GM21447 (cell line): ENCODE measurements at regions not wholly inside any gene's neighbourhood (a gene's known extent, or its start where the extent isn't known, plus 50 kb on each side); places are given as distances from the start of the nearest gene placed in this dataset.

Source experiments
- ATAC-seq: cut with Tn5 transposase; IDR thresholded peaks from one replicate; pipeline ENCODE4 v1.9.1; 2021; ENCODE audit not compliant: unreplicated experiment

GRCh38 chr1:87903242-87903641 lies 574.6 kb downstream of the LMO4 start:
- no peak for ATAC-seq

GRCh38 chr1:87904651-87905050 lies 576.0 kb downstream of the LMO4 start:
- no peak for ATAC-seq

DNA sequence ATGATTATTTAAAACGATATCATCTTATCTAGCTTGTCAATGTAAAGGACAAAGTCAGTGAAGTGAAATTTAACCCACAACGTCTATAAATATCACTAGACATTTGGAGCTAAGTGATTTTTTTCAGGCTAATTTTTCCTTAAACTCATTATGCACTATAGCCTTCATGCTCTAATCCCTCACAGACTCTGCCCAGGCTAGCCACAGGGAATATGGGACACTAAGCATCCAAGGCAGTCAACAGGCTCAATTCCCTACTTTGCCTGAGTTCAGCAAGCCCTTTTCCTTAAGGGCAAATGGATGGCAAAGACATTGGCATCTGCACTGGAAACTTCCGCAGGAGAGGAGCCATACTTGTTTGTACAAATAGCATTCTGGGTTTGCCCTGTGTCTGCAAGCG lies 577.0 kb downstream of the LMO4 start:
- ATAC-seq = no peak

GRCh38 chr1:87906078-87906477 lies 577.4 kb downstream of the LMO4 start:
- ATAC-seq = no peak

DNA sequence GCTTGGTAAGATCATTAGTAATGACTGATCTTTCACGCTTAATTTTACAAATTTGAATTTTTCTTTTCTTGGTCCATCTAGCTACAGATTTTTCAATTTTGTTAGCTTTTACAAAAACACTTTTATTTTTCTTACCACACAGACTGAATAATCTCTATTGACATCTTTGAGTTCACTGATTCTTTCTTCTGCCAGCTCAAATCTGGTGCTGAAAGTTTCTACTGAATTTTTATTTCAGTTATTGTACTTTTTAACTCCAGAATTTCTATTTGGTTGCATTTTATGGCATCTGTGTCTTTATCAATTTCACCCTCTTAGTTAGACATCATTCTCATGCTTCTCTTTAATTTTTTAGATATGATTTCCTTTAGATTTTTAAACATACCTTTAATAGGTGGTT lies 584.7 kb downstream of the LMO4 start:
- no peak for ATAC-seq

DNA sequence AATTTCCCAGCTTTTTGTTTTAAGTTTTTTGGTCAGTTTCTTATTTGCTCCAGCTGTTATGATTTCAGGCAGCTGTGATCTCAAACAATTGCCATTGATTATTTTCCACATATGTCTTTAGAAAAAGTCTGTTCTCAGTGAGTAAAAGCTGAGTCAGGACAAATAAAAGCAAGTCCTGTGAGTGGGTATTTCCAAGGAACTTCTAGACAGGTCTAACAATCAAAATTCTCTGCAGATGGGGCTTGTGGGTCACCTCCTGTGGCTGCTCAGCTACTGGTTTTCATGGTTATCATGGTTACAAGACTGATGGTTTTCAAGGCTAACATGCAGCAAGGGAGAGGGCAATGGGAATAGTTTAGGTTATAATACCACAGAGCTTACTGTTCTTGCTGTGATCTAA lies 585.7 kb downstream of the LMO4 start:
- no peak for ATAC-seq

- no peak for ATAC-seq
Measured at GRCh38 chr1:87915771-87916170, 587.1 kb downstream of the LMO4 start.

DNA sequence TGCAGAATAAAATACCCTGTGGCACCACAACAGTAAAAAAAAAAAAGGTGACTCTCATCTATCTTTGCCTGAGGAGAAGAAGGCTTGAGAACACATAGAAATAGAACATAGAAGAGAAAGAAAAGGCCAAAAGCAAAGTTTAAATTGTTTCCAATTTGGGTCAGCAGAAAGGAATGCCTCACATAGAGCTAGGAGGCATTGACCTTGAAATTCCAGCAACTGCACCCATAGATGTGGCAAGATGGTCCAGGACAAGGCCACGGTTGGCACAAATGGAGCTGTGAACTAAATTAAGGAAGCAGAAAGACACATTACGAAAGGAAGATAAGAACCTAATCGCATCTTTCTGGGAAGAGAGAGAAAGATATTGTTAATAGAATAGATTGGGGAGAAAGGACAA lies 588.3 kb downstream of the LMO4 start:
- ATAC-seq = no peak

DNA sequence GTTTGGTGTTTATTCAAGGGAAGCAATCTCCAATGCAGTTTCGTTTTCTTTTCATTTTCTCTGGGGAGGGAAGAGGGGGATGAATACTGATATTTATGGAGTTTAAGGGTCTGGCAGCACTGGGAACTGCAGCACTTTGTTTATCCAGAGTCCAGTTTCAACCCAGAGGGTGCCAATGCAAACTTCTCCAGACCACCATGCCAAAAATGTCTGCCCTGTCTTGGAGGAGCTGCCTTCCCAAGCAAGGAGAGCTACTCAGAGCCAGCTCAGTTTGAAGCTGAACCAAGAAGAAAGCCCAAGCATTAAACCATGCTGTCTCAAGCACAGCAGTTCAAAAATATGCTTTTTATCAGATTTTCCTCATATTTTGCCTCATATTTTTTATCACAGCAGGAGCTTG lies 589.7 kb downstream of the LMO4 start:
- ATAC-seq = no peak

DNA sequence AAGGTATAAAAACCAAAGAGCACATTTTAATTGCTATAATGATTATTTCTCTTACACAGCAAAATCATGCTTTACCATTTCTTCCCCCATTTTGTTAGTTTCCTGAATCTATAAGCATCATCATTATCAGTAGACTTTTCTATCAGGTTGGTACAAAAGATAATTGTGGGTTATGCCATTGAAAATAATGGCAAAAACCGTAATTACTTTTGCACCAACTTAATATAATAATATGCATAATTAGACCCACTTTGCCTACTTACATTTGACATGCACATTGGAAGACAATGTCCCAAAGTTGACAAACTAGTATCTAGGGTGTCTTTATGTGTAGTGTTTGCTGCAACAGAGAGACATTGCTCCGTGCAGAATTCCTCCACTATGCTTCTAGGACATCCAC lies 594.2 kb downstream of the LMO4 start:
- no peak for ATAC-seq

DNA sequence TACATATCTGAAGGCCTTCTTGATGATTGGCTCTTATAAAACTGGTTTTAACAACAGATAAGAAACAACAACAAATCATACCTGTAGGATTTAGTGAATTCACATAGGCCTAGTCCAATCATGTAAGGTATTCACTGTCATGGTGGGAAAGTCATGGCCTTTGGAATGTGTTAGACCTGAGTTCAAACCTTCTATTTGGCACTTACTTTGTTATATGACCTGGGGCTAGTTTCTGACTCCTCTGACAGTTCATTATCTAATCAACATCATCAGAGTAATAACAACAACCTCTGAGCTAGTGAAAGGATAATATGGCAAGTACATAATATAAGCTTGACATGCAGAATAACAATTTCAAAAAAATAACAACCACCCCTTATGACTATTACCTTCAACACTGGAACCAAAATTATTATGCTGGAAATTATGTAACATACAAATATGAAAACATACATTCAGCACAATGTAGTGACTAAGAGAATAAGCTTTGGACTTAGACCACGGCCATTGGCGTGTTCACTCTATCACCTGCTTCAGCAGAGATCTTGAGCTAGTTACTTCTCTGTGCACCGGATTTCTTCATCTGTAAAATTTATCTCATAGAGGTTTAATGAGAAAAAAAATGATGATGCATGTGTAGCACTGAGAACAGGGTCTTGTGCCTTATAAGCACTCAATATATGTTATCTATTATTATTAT lies 597.6 kb downstream of the LMO4 start:
- ATAC-seq = no peak

DNA sequence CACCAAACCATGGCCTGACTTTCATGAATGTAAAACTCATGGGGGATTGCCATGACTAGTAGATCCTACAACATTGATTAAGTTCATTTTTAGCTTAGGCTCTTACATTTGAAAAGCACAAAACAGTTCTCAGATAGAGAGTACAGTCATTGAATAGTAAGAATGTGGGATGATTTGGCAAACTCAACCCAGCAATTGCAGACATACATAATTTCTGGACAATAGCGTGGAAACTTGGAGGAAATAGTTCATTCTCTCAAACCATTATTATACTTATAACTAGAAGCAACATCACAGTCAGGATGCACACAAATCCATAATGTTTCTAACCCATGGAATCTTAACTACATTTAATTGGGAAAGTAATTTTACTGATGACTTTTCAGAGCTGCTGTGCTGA lies 598.2 kb downstream of the LMO4 start:
- ATAC-seq = no peak

GRCh38 chr1:87927391-87928280 lies 599.0 kb downstream of the LMO4 start:
- no peak for ATAC-seq

DNA sequence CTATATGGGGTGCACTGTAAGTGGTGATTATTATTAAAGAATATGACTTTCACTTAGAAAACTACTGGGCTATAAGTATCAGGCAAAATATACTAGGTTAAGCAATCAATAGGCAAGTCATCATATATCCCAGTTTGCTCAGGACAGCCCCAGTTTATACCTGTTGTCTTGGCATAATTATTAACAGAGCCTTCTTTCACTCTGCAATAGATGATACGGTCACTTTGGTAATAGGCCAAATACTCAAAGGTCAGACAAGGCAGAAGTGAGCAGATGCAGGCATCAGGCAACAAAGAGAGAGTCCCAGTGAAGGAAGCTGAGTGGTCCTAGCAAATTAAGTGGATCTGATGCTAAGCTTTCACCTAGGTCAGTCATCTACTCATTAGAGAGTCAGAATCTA lies 599.9 kb downstream of the LMO4 start:
- no peak for ATAC-seq

GRCh38 chr1:87929906-87930305 lies 601.2 kb downstream of the LMO4 start:
- ATAC-seq = no peak

GRCh38 chr1:87930796-87931195 lies 602.1 kb downstream of the LMO4 start:
- no peak for ATAC-seq

DNA sequence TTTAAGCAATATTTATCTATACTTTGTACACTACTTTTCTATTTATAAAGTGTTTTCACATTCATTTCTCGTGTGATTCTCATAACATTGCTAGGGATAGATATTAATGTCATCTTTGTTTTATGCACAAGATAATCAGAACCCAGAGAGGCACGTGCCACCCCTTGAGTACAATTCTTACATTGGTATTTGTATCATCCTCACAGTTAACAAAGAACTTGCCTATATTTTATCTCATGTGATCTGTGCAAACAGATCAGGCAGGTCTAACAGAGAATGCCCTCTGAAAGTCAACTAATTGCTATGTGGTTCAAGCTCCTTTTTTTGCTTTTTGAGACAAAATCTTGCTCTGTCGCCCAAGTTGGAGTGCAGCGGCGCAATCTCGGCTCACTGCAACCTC lies 604.5 kb downstream of the LMO4 start:
- ATAC-seq = no peak

GRCh38 chr1:87935130-87935529 lies 606.5 kb downstream of the LMO4 start:
- no peak for ATAC-seq

GRCh38 chr1:87937831-87938395 lies 609.2 kb downstream of the LMO4 start:
- ATAC-seq = no peak

GRCh38 chr1:87938631-87939030 lies 610.0 kb downstream of the LMO4 start:
- ATAC-seq = no peak

GRCh38 chr1:87939444-87939843 lies 610.8 kb downstream of the LMO4 start:
- no peak for ATAC-seq

- no peak for ATAC-seq
Measured at GRCh38 chr1:87940421-87940820, 611.7 kb downstream of the LMO4 start.
